B cell (primary cell): ENCODE measurements at regions not wholly inside any gene's neighbourhood (a gene's known extent, or its start where the extent isn't known, plus 50 kb on each side); places are given as distances from the start of the nearest gene placed in this dataset.

ENCODE experiments used
- ATAC-seq: fragments of 200-7000 bp; cut with Tn5 transposase; one replicate; pipeline ENCODE4 v1.10.0; 2021; ENCODE audit warnings: low read depth, mild to moderate bottlenecking, moderate number of reproducible peaks, moderate library complexity
- CTCF ChIA-PET: fragments of 350-600 bp; sonication (Branson Sonifier 250); formaldehyde crosslinking; loops from one replicate; lab custom pipeline; 2021; ENCODE audit warnings: antibody characterized with exemption, inconsistent platforms; lab: Charles Lee
- POLR2A ChIA-PET: fragments of 350-600 bp; sonication (Branson Sonifier 250); formaldehyde crosslinking; loops from one replicate; lab custom pipeline; 2021; ENCODE audit warnings: antibody characterized with exemption; lab: Charles Lee
- DNase-seq: peaks from one replicate; pipeline ENCODE4 v3.0.0; 2013
- H2AFZ ChIP-seq: 2 replicates; pipeline ENCODE4 v1.6.1; 2012; ENCODE audit warnings: mild to moderate bottlenecking, low read depth, low read length; ENCODE audit not compliant: insufficient read depth, poor library complexity, severe bottlenecking
- H3K27ac ChIP-seq, 2 donors: 1 replicate in 1 of 2; 2 replicates in 1 of 2; pipeline ENCODE4 v1.5.1; 2012 to 2013; ENCODE audit warnings: low read length in 2 of 2, mild to moderate bottlenecking in 2 of 2, moderate library complexity in 1 of 2
- H3K27me3 ChIP-seq, 4 experiments: fragments of 200-600 bp in 1 of 4; sonication (generic) in 1 of 4; replicated peaks in 1 of 4; 1 replicate in 2 of 4; 2 replicates in 2 of 4; pipeline versions ENCODE4 v1.6.1 to v1.7.0; 2013 to 2016; ENCODE audit warnings: low read length in 3 of 4, mild to moderate bottlenecking in 2 of 4, mixed read lengths in 1 of 4, moderate library complexity in 1 of 4; ENCODE audit not compliant: insufficient read depth in 4 of 4, control insufficient read depth in 3 of 4; ENCODE audit errors: control extremely low read depth in 1 of 4
- H3K36me3 ChIP-seq, 2 experiments: replicated peaks in 1 of 2; 1 replicate in 1 of 2; 2 replicates in 1 of 2; pipeline versions ENCODE4 v1.6.1 to v1.7.1; 2013; ENCODE audit warnings: low read length in 1 of 2; ENCODE audit not compliant: insufficient read depth in 2 of 2, control insufficient read depth in 1 of 2; ENCODE audit errors: control extremely low read depth in 1 of 2, extremely low read depth in 1 of 2
- H3K4me1 ChIP-seq, 2 donors: fragments of 200-600 bp in 1 of 2; sonication (generic) in 1 of 2; 1 replicate in 1 of 2; 2 replicates in 1 of 2; pipeline versions ENCODE4 v1.5.1 to v1.6.1; 2013 to 2017; ENCODE audit warnings: low read length in 2 of 2; ENCODE audit not compliant: control insufficient read depth in 2 of 2, insufficient read depth in 2 of 2
- H3K4me2 ChIP-seq: replicated peaks from 2 replicates; pipeline ENCODE3; 2012; ENCODE audit warnings: mild to moderate bottlenecking, low read depth, low read length; ENCODE audit not compliant: poor library complexity, severe bottlenecking
- H3K4me3 ChIP-seq, 5 experiments: fragments of 200-600 bp in 1 of 5; sonication (generic) in 1 of 5; 1 replicate in 3 of 5; 2 replicates in 2 of 5; pipeline versions ENCODE4 v1.5.1 to v1.7.0; 2011 to 2016; ENCODE audit warnings: low read length in 4 of 5, mild to moderate bottlenecking in 4 of 5, low read depth in 2 of 5, control low read depth in 1 of 5, moderate library complexity in 1 of 5; ENCODE audit not compliant: insufficient read depth in 1 of 5; ENCODE audit errors: control extremely low read depth in 1 of 5, extremely low read depth in 1 of 5
- H3K79me2 ChIP-seq: fragments of 200-600 bp; sonication (generic); one replicate; pipeline ENCODE4 v1.6.0; 2016; ENCODE audit warnings: low read length; ENCODE audit not compliant: control insufficient read depth, insufficient read depth
- H3K9ac ChIP-seq: fragments of 200-600 bp; sonication (generic); 2 replicates; pipeline ENCODE4 v1.6.1; 2017; ENCODE audit warnings: mild to moderate bottlenecking, low read length, moderate library complexity
- H3K9me3 ChIP-seq, 3 donors: one replicate each; pipeline versions ENCODE4 v1.6.1 to v1.7.1; 2013; ENCODE audit warnings: low read length in 2 of 3; ENCODE audit not compliant: control insufficient read depth in 2 of 3, insufficient read depth in 1 of 3; ENCODE audit errors: control extremely low read depth in 1 of 3
- H4K20me1 ChIP-seq: 2 replicates; pipeline ENCODE4 v1.6.0; 2012; ENCODE audit warnings: mild to moderate bottlenecking, low read length; ENCODE audit not compliant: insufficient read depth, control insufficient read depth, poor library complexity, severe bottlenecking
- H3K27ac Mint-ChIP-seq: one replicate; pipeline ENCODE4 v1.8.0; 2021; ENCODE audit warnings: mixed read lengths
- H3K27me3 Mint-ChIP-seq: one replicate; pipeline ENCODE4 v1.8.0; 2021; ENCODE audit warnings: mixed read lengths
- H3K4me1 Mint-ChIP-seq: one replicate; pipeline ENCODE4 v1.8.0; 2021; ENCODE audit warnings: mixed read lengths
- H3K4me3 Mint-ChIP-seq: one replicate; pipeline ENCODE4 v1.8.0; 2021; ENCODE audit warnings: mixed read lengths
- H3K9me3 Mint-ChIP-seq: one replicate; pipeline ENCODE4 v1.8.0; 2022; ENCODE audit warnings: mixed read lengths; ENCODE audit not compliant: insufficient read depth
- CTCF ChIP-seq: fragments of 200-600 bp; IDR thresholded peaks from one replicate; pipeline ENCODE4 v1.8.0; 2022; ENCODE audit warnings: antibody characterized with exemption, mild to moderate bottlenecking
- EZH2 ChIP-seq: IDR thresholded peaks from 2 replicates; pipeline ENCODE4 v1.6.1; 2012; ENCODE audit warnings: borderline replicate concordance, low read depth, mild to moderate bottlenecking, moderate library complexity, low read length; ENCODE audit not compliant: insufficient read depth, poor library complexity, severe bottlenecking
- WGBS: methylation state at CpG from one replicate; pipeline ENCODE4 v1.1.5; 2013; ENCODE audit warnings: missing lambda C conversion rate; ENCODE audit not compliant: insufficient coverage; 5-methylcytosine and 5-hydroxymethylcytosine counted together
- intact Hi-C: fragments of 100-400 bp; cut with micrococcal nuclease; formaldehyde crosslinking; loops from one replicate; pipeline ENCODE4 v1.10.0; 2022

DNA sequence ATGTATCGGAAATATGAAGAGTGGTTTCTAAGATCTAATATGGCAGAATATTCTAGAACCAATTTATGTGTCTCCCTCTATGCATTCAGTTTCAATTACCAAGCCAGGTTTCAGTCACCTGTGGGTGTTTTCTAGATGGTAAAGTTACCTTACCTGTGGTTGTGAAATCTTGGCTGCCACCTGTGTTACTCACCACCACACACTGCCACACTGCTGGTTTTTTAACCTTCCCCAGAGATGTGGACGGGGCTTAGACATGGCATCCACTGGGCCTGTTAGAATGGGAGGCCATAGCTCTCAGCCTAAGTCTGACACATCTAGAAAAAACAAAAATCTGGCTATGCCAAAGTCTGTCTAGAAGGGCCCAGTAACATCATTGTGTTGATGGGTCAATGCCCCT lies 896.5 kb upstream of the PABPC4L start:
- no peaks in the 10 kb centered on the region for H3K27me3 Mint-ChIP-seq
- Histone ChIP-seq H3K9me3 (no peaks in the 10 kb centered on the region), H3K36me3 (no peaks in the 10 kb centered on the region), H3K79me2 (no peaks in the 10 kb centered on the region), H3K27me3 (no peaks in the 10 kb centered on the region), H3K4me2 (no peak overlapping the region), H2AFZ (no peak overlapping the region), H3K4me3 (no peak overlapping the region), H3K27ac (no peak overlapping the region), H3K4me1 (no peaks in the 10 kb centered on the region), H3K9ac (no peak overlapping the region), H4K20me1 (no peaks in the 10 kb centered on the region)
- TF ChIP-seq EZH2 (no peak), CTCF (no peak)
- intact Hi-C loops = no loop called here
- ChIA-PET POLR2A (no interaction called here), CTCF (no interaction called here)
- no peak for ATAC-seq
- no peaks in the 10 kb centered on the region for H3K9me3 Mint-ChIP-seq
- DNase-seq = no peak
- 100% methylated on average over 1 of the region's 2 CpGs for WGBS
- H3K27ac Mint-ChIP-seq = no peak overlapping the region
- H3K4me1 Mint-ChIP-seq = no peaks in the 10 kb centered on the region
- no peak overlapping the region for H3K4me3 Mint-ChIP-seq

- TF ChIP-seq CTCF (no peak), EZH2 (no peak)
- Mint-ChIP-seq H3K4me3 (no peak overlapping the region), H3K27me3 (no peaks in the 10 kb centered on the region), H3K27ac (no peak overlapping the region), H3K4me1 (no peaks in the 10 kb centered on the region), H3K9me3 (peaks cover 2% of the 10 kb centered on the region)
- H2AFZ ChIP-seq = no peak overlapping the region
- no peak overlapping the region for H3K9ac ChIP-seq
- ChIA-PET CTCF (no interaction called here), POLR2A (no interaction called here)
- H3K79me2 ChIP-seq = no peaks in the 10 kb centered on the region
- no peaks in the 10 kb centered on the region for H3K27me3 ChIP-seq
- H3K4me2 ChIP-seq = no peak overlapping the region
- H3K36me3 ChIP-seq = no peaks in the 10 kb centered on the region
- H3K9me3 ChIP-seq = peaks cover 0 to 2% (median 0%) of the 10 kb centered on the region in 3 donors
- DNase-seq (no peak), ATAC-seq (no peak)
- intact Hi-C loops = no loop called here
- no peak overlapping the region for H3K27ac ChIP-seq
- H3K4me3 ChIP-seq = no peak overlapping the region
- H4K20me1 ChIP-seq = no peaks in the 10 kb centered on the region
- no peaks in the 10 kb centered on the region for H3K4me1 ChIP-seq
- no CpG with 5 or more reads among the region's 2 CpGs for WGBS
Measured at GRCh38 chr4:135073389-135073788, 871.8 kb upstream of the PABPC4L start.
